Activated T-cell treated with anti-CD3 and anti-CD28 coated beads, Interleukin-2, amount 50 U/mL, for 4 hours (primary cell): ENCODE measurements at regions not wholly inside any gene's neighbourhood (a gene's known extent, or its start where the extent isn't known, plus 50 kb on each side); places are given as distances from the start of the nearest gene placed in this dataset.
"Not testable (repeated sequence)": the region's sequence is repeated elsewhere in the genome, so short reads cannot be mapped to it uniquely, and the experiment has no call there.

Source experiments
- ATAC-seq, 2 donors: fragments of 200-7000 bp; cut with Tn5 transposase; one replicate each; pipeline ENCODE4 v1.10.0; 2021
- DNase-seq: peaks from one replicate; pipeline ENCODE4 v3.0.0-alpha.2; 2020
- H3K27me3 Mint-ChIP-seq: one replicate; pipeline ENCODE4 v1.8.0; 2021; ENCODE audit warnings: low read depth, mixed read lengths
- H3K36me3 Mint-ChIP-seq: one replicate; pipeline ENCODE4 v1.8.0; 2022; ENCODE audit warnings: mixed read lengths; ENCODE audit not compliant: insufficient read depth
- H3K4me1 Mint-ChIP-seq: one replicate; pipeline ENCODE4 v1.8.0; 2021; ENCODE audit warnings: low read depth, mixed read lengths
- H3K4me3 Mint-ChIP-seq: one replicate; pipeline ENCODE4 v1.8.0; 2021; ENCODE audit warnings: mild to moderate bottlenecking, moderate library complexity, mixed read lengths
- H3K9me3 Mint-ChIP-seq: one replicate; pipeline ENCODE4 v1.8.0; 2021; ENCODE audit warnings: mixed read lengths

- H3K36me3 Mint-ChIP-seq, result no peaks in the 10 kb centered on the region
- peaks cover 4% of the 10 kb centered on the region for H3K9me3 Mint-ChIP-seq
- H3K27me3 Mint-ChIP-seq, result no peaks in the 10 kb centered on the region
- no peak overlapping the region for H3K4me3 Mint-ChIP-seq
- ATAC-seq (no peak), DNase-seq (no peak)
- no peaks in the 10 kb centered on the region for H3K4me1 Mint-ChIP-seq
Observed at GRCh38 chr4:24195991-24196736, 306.3 kb upstream of the PPARGC1A start.

GRCh38 chr4:24192018-24192641 lies 302.3 kb upstream of the PPARGC1A start:
- no peaks in the 10 kb centered on the region for H3K27me3 Mint-ChIP-seq
- DNase-seq (no peak), ATAC-seq (no peak)
- H3K4me1 Mint-ChIP-seq, result no peaks in the 10 kb centered on the region
- H3K36me3 Mint-ChIP-seq, result no peaks in the 10 kb centered on the region
- H3K4me3 Mint-ChIP-seq, result no peak overlapping the region
- H3K9me3 Mint-ChIP-seq, result peaks cover 4% of the 10 kb centered on the region

GRCh38 chr4:24190761-24191695 lies 301.2 kb upstream of the PPARGC1A start:
- H3K4me1 Mint-ChIP-seq, result no peaks in the 10 kb centered on the region
- peaks cover 4% of the 10 kb centered on the region for H3K9me3 Mint-ChIP-seq
- ATAC-seq (no peak), DNase-seq (no peak)
- no peak overlapping the region for H3K4me3 Mint-ChIP-seq
- H3K27me3 Mint-ChIP-seq, result peaks cover under 1% of the 10 kb centered on the region
- H3K36me3 Mint-ChIP-seq, result no peaks in the 10 kb centered on the region

GRCh38 chr4:24188459-24188858 lies 298.6 kb upstream of the PPARGC1A start:
- H3K4me1 Mint-ChIP-seq, result no peaks in the 10 kb centered on the region
- H3K9me3 Mint-ChIP-seq, result no peaks in the 10 kb centered on the region
- ATAC-seq (no peak), DNase-seq (no peak)
- H3K4me3 Mint-ChIP-seq, result no peak overlapping the region
- H3K36me3 Mint-ChIP-seq, result no peaks in the 10 kb centered on the region
- H3K27me3 Mint-ChIP-seq, result peaks cover 2% of the 10 kb centered on the region

GRCh38 chr4:24186466-24186865 lies 296.6 kb upstream of the PPARGC1A start:
- Mint-ChIP-seq H3K9me3 (no peaks in the 10 kb centered on the region), H3K36me3 (no peaks in the 10 kb centered on the region), H3K4me3 (no peak overlapping the region), H3K4me1 (no peaks in the 10 kb centered on the region), H3K27me3 (peaks cover 2% of the 10 kb centered on the region)
- no peak for ATAC-seq
- DNase-seq, result no peak

GRCh38 chr4:24181005-24181404 lies 291.2 kb upstream of the PPARGC1A start:
- H3K9me3 Mint-ChIP-seq, result peaks cover 4% of the 10 kb centered on the region
- no peaks in the 10 kb centered on the region for H3K36me3 Mint-ChIP-seq
- DNase-seq (no peak), ATAC-seq (no peak)
- peaks cover 2% of the 10 kb centered on the region for H3K27me3 Mint-ChIP-seq
- H3K4me1 Mint-ChIP-seq, result no peaks in the 10 kb centered on the region
- no peak overlapping the region for H3K4me3 Mint-ChIP-seq

- Mint-ChIP-seq H3K27me3 (no peaks in the 10 kb centered on the region), H3K4me3 (no peak overlapping the region), H3K4me1 (no peaks in the 10 kb centered on the region), H3K9me3 (peaks cover 4% of the 10 kb centered on the region), H3K36me3 (no peaks in the 10 kb centered on the region)
- DNase-seq, result no peak
- no peak for ATAC-seq
Observed at GRCh38 chr4:24180586-24180985, 290.7 kb upstream of the PPARGC1A start.

- Mint-ChIP-seq H3K4me1 (no peaks in the 10 kb centered on the region), H3K36me3 (no peaks in the 10 kb centered on the region), H3K4me3 (no peak overlapping the region), H3K9me3 (peaks cover 4% of the 10 kb centered on the region), H3K27me3 (no peaks in the 10 kb centered on the region)
- DNase-seq (no peak), ATAC-seq (no peak)
Observed at GRCh38 chr4:24179201-24179840, 289.5 kb upstream of the PPARGC1A start.

GRCh38 chr4:24177443-24177842 lies 287.6 kb upstream of the PPARGC1A start:
- H3K36me3 Mint-ChIP-seq, H3K4me1 Mint-ChIP-seq, H3K4me3 Mint-ChIP-seq, H3K27me3 Mint-ChIP-seq, DNase-seq, H3K9me3 Mint-ChIP-seq, ATAC-seq: not testable (repeated sequence)

- Mint-ChIP-seq H3K36me3 (no peaks in the 10 kb centered on the region), H3K9me3 (peaks cover 4% of the 10 kb centered on the region), H3K4me1 (no peaks in the 10 kb centered on the region), H3K27me3 (no peaks in the 10 kb centered on the region), H3K4me3 (no peak overlapping the region)
- no peak for DNase-seq
- ATAC-seq, result no peak
Observed at GRCh38 chr4:24175707-24176106, 285.9 kb upstream of the PPARGC1A start.

GRCh38 chr4:24174602-24175001 lies 284.8 kb upstream of the PPARGC1A start:
- no peak for DNase-seq
- Mint-ChIP-seq H3K4me1 (no peaks in the 10 kb centered on the region), H3K4me3 (no peak overlapping the region), H3K9me3 (peaks cover 4% of the 10 kb centered on the region), H3K27me3 (no peaks in the 10 kb centered on the region), H3K36me3 (no peaks in the 10 kb centered on the region)
- ATAC-seq, result no peak

GRCh38 chr4:24172406-24172805 lies 282.6 kb upstream of the PPARGC1A start:
- ATAC-seq (no peak), DNase-seq (no peak)
- Mint-ChIP-seq H3K9me3 (peaks cover 4% of the 10 kb centered on the region), H3K4me3 (no peak overlapping the region), H3K27me3 (no peaks in the 10 kb centered on the region), H3K4me1 (no peaks in the 10 kb centered on the region), H3K36me3 (no peaks in the 10 kb centered on the region)

- H3K4me3 Mint-ChIP-seq, result no peak overlapping the region
- ATAC-seq (no peak), DNase-seq (no peak)
- no peaks in the 10 kb centered on the region for H3K36me3 Mint-ChIP-seq
- no peaks in the 10 kb centered on the region for H3K27me3 Mint-ChIP-seq
- no peaks in the 10 kb centered on the region for H3K9me3 Mint-ChIP-seq
- H3K4me1 Mint-ChIP-seq, result no peaks in the 10 kb centered on the region
Observed at GRCh38 chr4:24169956-24170355, 280.1 kb upstream of the PPARGC1A start.

GRCh38 chr4:24168658-24169057 lies 278.8 kb upstream of the PPARGC1A start:
- no peaks in the 10 kb centered on the region for H3K36me3 Mint-ChIP-seq
- H3K4me1 Mint-ChIP-seq, result no peaks in the 10 kb centered on the region
- no peaks in the 10 kb centered on the region for H3K9me3 Mint-ChIP-seq
- no peak overlapping the region for H3K4me3 Mint-ChIP-seq
- DNase-seq (no peak), ATAC-seq (no peak)
- no peaks in the 10 kb centered on the region for H3K27me3 Mint-ChIP-seq
